ENCODE measurements at regions not wholly inside any gene's neighbourhood (a gene's known extent, or its start where the extent isn't known, plus 50 kb on each side); places are given as distances from the start of the nearest gene placed in this dataset.

GRCh38 chr1:94636100-94636499 is 94.5 kb upstream of the F3 start:
- Mint-ChIP-seq H3K27me3 (no peaks in the 10 kb centered on the region), H3K4me1 (ENCODE audit: unreplicated experiment) (no peaks in the 10 kb centered on the region), H3K36me3 (peaks cover 11% of the 10 kb centered on the region), H3K4me3 (no peak overlapping the region), H3K9me3 (peaks cover 15% of the 10 kb centered on the region), H3K27ac (no peak overlapping the region)
- no peak for TF ChIP-seq CTCF (conservative IDR thresholded peaks at IDR 0.05)
- no peak for DNase-seq (ENCODE audit: extremely low spot score, unreplicated experiment)

- DNase-seq (ENCODE audit: extremely low spot score, unreplicated experiment), result no peak
- H3K4me1 Mint-ChIP-seq (ENCODE audit: unreplicated experiment), result no peaks in the 10 kb centered on the region
- H3K27ac Mint-ChIP-seq, result no peak overlapping the region
- H3K36me3 Mint-ChIP-seq, result peaks cover 8% of the 10 kb centered on the region
- H3K27me3 Mint-ChIP-seq, result no peaks in the 10 kb centered on the region
- peak; percentile 29 for TF ChIP-seq CTCF (conservative IDR thresholded peaks at IDR 0.05)
- no peak overlapping the region for H3K4me3 Mint-ChIP-seq
- H3K9me3 Mint-ChIP-seq, result peaks cover 10% of the 10 kb centered on the region
Measured at GRCh38 chr1:94634977-94635416, 93.4 kb upstream of the F3 start.

- TF ChIP-seq CTCF (conservative IDR thresholded peaks at IDR 0.05), result no peak
- peaks cover 3% of the 10 kb centered on the region for H3K9me3 Mint-ChIP-seq
- H3K4me1 Mint-ChIP-seq (ENCODE audit: unreplicated experiment), result no peaks in the 10 kb centered on the region
- no peak overlapping the region for H3K4me3 Mint-ChIP-seq
- peaks cover 3% of the 10 kb centered on the region for H3K36me3 Mint-ChIP-seq
- DNase-seq (ENCODE audit: extremely low spot score, unreplicated experiment), result no peak
- no peaks in the 10 kb centered on the region for H3K27me3 Mint-ChIP-seq
- no peak overlapping the region for H3K27ac Mint-ChIP-seq
Measured at GRCh38 chr1:94633051-94633450, 91.5 kb upstream of the F3 start.

GRCh38 chr1:94629259-94630181 is 88.0 kb upstream of the F3 start:
- TF ChIP-seq CTCF (conservative IDR thresholded peaks at IDR 0.05), result no peak
- Mint-ChIP-seq H3K9me3 (peaks cover 3% of the 10 kb centered on the region), H3K27me3 (no peaks in the 10 kb centered on the region), H3K36me3 (peaks cover 3% of the 10 kb centered on the region), H3K4me1 (ENCODE audit: unreplicated experiment) (no peaks in the 10 kb centered on the region), H3K27ac (no peak overlapping the region), H3K4me3 (no peak overlapping the region)
- DNase-seq (ENCODE audit: extremely low spot score, unreplicated experiment), result no peak

GRCh38 chr1:94628499-94628843 is 86.9 kb upstream of the F3 start:
- no peak overlapping the region for H3K4me3 Mint-ChIP-seq
- peaks cover 10% of the 10 kb centered on the region for H3K4me1 Mint-ChIP-seq (ENCODE audit: unreplicated experiment)
- H3K27ac Mint-ChIP-seq, result no peak overlapping the region
- H3K9me3 Mint-ChIP-seq, result peaks cover 3% of the 10 kb centered on the region
- peaks cover 3% of the 10 kb centered on the region for H3K36me3 Mint-ChIP-seq
- no peaks in the 10 kb centered on the region for H3K27me3 Mint-ChIP-seq
- no peak for DNase-seq (ENCODE audit: extremely low spot score, unreplicated experiment)
- TF ChIP-seq CTCF (conservative IDR thresholded peaks at IDR 0.05), result no peak

Measured in type B pancreatic cell (in vitro differentiated cells).